ENCODE measurements at regions not wholly inside any gene's neighbourhood (a gene's known extent, or its start where the extent isn't known, plus 50 kb on each side); places are given as distances from the start of the nearest gene placed in this dataset.
A peak's percentile ranks its signal among the peaks of the same experiment; 100 is the strongest.

DNA sequence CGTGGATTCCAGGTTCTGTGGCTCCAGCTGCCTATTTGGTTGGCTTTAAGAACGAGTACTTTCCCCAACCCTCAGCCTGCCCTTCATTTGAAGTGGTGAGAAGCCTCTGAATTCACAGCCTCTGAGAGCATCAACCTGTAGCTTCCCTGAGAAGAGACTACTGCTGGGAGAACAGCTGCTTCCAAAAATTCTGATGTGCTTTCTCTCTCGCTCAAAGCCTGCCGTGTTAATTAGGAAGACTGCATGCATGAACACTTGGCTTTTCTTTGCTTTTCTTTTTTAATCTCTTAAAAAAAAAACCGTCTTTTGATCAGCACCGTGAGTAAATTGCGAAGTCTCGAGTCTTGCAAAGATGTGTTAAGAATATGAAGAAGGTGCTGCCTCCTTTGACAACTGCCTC lies 153.4 kb upstream of the MAP1B start:
- peak in 1 of 2 experiments; percentile 45 for DNase-seq

DNA sequence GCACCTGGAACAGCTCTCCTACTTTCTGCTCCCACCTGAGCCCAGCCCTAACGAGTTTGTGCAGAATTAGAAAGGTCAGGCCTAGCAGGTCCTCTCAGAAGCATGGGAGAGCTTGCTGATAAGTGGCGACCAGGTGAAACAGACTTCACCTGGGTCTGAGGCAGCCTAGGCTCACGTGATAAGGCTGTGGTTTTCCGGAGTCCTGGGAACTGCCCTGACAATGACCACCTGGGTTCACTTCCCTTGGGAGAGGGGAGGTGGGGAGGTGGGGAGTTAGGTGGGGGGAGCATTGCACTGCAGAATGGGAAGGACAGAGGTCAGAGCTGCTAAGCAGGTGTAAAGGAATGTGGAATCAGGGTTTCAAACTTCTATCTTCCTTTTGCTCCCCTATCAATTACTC lies 152.9 kb upstream of the MAP1B start:
- DNase-seq: no peak

DNA sequence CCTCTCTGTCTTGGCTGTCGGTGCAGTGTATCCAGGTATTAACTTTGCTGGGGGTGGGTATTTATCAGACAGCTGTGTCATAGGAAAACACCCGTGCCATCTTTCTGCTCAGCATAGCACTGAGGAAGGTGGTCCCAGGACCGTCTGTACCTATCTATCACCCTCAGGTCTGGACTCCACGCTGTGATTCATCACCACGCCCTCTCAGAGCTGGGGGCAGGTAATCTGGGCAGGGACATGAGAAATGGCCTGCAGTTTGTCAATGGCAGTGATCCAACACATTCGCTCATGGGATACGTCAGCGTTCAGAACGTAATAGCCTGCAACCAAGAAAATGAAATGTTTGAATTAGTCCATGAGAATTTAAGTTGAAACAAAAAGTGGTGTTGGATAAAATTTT lies 151.6 kb upstream of the MAP1B start:
- no peak for DNase-seq

DNA sequence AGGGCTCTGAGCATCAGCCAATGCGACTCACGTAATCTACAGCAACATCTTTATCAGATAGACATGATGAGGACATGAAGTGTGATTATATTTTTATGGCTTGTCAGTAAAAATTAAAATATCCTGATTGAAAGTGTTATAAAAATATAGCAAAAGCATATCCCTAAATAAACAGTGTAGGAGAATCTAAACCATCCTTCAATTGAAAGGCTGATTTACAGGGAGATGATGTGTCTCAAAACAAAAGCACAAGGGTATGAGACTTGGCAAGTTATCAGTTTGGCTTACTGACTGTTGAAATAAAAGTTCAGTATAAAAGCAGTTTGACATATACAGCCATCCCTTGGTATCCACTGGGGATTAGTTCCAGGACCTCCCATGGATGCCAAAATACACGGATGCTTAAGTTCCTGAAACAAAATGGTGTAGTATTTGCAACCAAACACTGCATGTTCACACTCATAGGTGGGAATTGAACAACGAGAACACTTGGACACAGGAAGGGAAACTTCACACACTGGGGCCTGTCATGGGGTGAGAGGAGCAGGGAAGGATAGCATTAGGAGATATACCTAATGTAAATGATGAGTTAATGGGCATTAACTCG lies 149.9 kb upstream of the MAP1B start:
- DNase-seq: no peak

DNA sequence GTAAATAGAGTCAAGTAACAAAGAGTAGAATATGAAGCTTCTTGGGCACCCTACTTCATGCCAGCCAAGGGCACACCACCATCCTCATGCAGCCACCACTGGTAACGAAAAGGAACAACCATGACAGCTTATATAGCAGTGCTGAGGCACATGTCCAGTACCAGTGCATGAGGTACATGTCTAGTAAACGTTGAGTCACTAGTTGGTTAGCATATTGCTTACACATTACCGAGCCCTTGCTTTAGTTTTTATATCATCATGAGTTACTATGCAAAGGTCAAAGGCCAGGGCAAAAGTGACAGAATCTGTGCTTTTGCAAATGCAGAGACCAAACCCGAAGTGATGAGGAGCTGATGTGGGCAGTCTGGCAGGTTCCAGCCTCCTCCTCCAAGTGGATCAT lies 147.1 kb upstream of the MAP1B start:
- DNase-seq: no peak

DNA sequence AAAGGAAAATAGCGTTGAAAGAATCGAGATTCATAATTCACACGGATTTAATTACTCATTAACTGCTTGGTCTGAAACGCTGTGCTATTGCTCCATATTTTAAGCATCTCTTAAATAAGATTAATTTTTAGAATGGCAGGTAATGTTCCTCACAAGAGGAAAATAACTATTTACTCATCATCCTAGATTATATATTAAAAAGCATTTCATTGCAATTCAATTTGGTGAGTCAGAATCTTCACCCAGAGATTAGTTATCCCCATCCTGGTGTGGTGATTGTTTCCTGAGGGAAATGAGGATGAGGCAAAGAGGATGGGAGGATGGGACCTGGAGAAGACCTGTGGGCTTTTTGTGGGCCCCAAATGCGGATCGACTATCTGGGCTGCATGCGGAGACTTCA lies 145.5 kb upstream of the MAP1B start:
- DNase-seq: no peak

DNA sequence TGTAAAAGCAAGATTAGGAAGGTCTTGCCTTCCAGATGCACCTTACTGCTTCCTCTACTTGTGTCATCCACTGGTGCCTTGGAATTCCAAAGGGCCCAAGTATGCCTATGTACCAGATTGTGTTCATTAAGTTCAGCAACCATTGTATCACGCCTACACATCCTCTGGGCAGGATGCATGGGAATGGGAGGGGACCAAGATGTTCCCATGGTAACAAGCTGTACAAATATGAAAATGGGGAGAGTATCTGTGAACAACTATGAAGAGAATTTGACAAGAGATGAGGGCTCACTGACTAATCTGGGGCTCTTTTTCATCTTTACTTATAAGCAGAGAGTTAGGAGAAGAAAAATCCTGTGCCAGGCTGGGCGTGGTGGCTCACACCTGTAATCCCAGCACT lies 137.8 kb upstream of the MAP1B start:
- no peak for DNase-seq

DNA sequence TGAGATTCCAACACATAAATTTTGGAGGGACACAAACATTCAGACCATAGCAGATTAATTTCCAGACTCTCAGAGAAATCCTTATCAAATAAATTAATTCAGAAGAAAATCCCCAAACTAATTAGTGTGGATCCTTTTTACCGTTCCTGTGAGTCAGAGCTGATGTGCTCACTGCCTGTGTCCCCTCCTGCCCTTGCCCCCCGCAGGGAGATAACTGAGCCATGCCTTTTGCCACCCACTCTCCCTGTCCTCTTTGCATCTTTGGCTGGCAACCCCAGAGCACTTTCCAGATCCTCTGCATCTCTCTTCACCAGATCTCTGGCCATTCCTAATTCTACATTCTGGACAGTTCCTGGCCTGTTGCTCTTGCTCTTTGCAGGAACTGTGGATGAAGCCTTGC lies 135.4 kb upstream of the MAP1B start:
- no peak for DNase-seq

DNA sequence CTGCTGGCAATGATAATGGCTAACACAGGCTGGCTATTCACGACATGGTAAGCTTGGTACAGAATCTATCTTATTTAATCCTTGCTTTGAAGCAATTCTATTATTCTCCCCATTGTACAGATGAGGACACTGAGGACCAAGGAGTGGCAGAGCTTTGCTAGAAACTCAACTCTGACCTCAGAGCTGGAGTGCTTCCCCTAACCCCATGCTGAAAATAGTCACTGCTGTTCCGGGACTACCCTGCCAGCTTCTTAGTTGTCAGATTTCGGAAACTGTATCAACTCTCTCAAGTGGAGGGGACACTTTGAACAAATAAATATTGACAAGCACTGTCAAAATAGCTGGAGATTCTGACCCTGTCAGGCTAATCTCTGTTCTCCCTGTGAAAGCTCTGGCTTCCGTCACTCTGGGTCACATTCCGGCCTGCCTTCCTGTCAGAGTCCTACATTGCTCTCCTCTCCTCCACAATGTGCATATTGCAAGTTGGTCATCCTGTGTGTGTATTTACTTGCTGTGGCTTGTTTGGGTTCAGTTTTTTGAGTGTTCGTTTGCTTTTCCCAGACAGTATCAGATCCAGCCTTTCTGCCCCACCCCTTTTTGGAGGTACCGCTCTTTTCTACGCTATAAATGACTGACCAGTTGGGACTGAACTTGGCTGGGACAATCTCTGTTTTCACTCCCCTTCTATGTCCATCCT lies 134.3 kb upstream of the MAP1B start:
- no peak for DNase-seq

DNA sequence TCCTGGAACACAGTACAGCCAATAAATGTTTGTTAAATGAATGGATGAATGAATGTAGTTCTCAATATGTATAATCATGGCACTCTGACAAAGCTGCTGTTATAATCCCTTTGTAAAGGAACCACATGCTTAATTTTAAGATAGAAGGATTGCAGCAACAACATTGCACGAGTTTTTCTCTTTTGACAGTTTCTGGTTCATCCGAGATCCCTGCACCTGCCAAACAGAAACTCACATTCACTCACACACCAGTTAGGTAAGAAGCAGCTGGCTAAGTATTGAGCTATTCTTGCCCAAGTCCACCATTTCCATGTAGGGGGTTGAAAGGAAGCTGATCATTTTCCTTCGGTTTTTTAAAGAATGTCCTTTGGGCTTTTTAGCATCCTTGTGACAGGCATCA lies 133.7 kb upstream of the MAP1B start:
- DNase-seq: no peak

DNA sequence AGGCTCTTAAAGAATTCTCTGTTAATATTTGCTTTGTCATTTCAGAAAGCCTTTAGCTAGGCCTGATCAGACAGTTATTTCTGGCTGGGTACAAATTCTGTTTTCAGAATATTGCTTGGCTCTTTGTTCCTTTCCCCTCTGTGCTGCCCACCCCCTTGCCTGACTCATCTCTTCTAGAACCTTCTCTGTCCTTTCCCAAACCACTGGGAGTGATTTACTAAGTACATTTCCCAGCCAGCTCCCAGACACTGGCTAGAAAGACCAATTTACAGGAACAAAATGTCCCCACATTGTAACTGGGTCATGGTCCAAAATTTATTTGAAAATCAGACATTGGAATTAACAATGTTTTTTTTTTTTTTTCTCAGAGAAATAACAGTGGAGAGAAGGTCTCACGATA lies 133.1 kb upstream of the MAP1B start:
- DNase-seq: no peak

DNA sequence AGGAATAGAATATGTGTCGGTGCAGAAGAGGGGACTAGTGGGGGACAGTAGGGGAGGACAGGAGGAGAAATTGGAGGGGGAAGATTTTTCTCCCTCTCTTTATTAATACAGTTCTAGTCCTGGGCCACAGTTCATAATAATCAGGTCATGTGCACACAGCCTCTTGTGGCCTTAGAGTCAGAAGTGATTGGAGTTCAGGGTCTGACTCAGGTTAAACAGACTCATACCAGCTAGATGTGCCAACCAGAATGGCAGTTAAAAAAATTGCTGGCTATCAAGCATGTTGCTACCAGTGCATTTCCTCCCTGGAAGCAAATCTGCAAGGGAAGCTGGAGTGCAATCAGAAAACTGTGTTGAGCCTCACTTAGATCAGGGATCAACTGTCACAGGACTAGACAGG lies 132.7 kb upstream of the MAP1B start:
- DNase-seq: no peak

DNA sequence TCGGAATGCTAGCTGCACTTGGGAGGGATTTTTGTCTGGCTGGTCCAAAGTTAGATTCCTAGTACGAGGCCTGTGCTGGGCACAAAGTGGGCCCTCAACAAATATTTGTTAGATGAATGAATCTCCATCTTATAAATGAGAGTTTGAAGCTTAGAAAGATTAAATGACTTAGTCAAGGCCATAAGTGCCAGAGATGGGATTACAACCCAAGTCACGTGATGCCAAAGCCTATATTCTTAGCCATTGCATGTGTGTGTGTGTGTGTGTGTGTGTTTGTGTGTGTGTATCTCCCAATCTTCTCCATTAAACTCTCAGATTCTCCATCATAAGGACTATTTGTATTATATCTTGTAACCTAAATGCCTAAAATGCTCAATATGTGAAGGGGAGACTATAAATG lies 130.8 kb upstream of the MAP1B start:
- DNase-seq: no peak

DNA sequence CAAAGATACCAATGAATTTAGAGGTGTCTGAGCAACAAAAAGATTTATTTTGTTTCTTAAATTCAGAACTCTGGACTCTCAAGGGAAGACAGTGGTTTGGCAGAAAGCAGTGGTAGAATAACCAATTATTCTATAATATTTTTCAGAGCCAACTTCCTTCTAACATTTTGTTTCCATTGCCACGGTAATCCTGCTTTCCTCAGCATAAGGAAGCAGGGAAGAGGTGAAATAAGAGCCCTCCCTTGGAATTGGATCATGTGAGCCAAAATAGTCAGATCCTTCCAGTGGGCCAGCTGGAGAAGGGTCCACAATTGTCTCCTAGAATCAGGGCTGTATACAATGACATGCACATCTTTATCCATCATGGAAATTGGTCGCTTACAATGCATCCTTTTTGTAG lies 130.0 kb upstream of the MAP1B start:
- no peak for DNase-seq

DNA sequence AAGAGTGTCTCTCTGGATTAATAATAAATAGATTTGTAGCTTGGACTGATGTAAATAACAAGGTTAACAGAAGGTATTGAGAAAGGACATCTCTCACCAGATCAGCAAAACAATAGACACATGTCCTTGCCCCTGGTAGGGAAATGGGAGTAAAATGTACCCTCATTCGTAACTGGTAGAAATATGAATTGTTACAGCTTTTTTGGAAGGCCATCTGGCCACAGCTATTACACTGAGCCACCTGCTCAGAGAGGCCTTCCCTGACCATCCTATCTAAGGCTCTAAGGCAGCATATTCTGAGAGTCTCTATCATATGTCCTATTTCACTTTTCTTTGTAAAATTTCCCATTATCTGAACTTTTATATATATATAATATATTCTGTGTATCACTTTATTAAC lies 129.1 kb upstream of the MAP1B start:
- DNase-seq: peak in 1 of 2 experiments; percentile 36

DNA sequence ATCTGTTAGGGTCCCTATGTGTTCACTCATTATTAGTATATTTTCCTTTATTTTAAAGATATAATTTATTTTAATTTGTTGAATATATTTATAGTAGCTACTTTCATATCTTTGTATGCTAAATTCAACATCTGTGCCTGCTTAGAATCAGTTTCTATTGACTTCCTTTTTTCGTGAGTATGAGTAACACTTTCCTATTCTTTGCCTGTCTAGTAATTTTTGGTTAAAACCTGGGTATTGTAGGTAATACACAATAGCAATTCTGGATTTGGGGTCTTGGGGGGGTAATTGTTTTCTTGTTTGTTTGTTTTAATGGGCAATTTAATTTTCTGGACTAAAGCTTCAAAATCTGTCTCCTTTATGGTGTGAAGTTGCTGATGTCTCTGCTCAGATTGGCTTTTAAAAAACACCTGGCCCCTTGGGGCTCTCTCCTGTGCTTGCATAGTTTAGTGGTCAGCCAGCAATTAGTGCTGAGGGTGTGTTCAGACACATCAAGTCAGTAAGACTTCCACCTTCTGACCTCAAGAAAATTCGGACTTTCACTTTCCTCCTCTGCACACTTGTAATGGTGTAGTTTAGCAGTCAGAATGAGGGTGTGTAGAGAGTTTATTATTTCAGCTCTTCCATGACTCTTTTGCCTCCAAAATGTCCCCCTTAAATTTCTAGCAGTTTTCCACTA lies 124.4 kb upstream of the MAP1B start:
- no peak for DNase-seq

DNA sequence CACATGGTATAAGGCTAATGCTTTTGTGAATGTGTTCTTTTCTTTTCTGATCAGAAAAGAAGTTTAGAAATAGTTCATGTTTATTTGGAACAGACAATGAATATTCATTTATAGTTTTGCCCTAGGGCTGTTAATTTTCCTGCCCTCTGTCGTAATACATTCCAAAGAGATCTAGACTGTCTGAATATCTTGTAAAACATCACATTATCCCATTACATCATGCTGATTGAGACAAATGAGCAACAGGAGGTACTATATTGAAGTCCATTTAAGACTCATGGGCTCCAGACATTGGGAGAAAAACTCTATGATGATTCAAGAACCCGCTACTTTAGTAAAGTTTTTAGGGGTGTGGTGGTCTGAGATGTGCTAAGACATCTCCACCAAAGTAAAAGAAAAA lies 121.2 kb upstream of the MAP1B start:
- DNase-seq: no peak

DNA sequence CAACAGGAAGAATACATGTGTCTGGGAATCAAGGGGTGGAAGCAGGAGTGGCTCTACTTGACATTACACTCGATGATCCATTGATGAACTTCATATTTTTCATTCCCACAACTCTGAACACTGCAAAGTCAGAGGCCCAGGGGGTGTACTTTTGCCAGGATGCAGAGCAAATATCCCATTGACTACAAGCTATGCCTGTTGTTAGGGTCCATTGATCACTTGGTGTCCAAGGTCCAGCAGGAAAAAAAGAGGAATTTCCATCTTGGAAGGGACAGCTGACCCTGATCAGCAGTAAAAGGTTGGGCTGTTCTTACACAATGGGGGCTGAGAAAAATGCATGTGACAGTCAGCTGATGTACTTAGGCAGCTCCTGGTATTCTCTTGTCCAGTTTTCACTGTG lies 118.5 kb upstream of the MAP1B start:
- DNase-seq: no peak

DNA sequence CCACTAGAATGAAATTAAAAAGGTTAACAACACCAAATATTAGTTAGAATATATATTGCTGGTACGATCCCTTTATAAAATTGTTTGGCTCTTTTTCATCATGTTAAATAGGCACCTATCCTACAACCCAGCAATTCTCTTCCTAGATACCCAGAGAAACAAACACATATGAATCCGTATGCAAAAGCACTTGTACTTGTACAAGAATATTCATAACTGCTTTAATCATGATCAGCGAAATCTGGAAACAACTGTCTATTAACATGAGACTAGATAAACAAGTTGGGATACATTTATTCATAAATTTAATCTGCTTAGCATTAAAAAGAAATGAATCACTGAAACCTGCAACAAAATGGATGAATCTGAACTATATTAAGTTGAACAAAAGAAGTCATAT lies 113.7 kb upstream of the MAP1B start:
- DNase-seq: no peak

DNA sequence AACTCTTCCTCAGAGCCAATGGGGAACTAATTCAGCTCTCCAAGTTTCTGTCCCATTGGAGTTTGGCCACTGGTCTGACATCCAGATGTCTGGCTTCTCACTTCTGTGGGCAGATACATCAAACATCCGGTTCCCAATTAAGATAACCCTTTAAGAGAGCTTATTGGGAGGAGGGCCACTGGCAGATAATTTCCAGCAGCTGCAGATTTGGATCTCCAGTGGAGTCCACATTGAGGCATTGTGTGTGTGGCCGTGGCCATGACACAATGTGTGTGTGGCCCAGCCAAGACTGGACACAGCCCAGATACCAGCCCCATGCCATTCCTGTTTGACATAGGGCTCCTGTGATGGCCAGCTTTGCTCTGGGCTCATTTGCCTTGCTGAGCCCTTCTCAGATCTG lies 110.5 kb upstream of the MAP1B start:
- no peak for DNase-seq

DNA sequence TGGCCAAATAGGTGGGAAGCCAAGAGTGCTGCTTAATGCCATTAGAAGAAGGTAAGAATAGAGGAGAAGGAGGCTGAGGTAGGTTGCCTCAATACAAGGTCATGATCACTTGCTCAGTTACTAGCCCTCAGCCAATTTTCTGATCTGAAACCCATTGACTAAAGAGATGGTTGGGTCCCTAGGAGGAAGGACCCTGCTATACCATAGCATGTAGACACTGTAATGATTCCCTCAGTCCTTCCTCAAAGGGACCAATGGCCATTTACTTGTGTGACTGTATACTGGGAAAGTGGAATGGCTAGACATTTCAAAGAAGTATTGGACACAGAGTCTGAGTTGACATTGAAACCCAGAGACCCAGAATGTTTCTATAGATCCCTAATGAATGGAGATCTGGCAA lies 108.5 kb upstream of the MAP1B start:
- DNase-seq: no peak

DNA sequence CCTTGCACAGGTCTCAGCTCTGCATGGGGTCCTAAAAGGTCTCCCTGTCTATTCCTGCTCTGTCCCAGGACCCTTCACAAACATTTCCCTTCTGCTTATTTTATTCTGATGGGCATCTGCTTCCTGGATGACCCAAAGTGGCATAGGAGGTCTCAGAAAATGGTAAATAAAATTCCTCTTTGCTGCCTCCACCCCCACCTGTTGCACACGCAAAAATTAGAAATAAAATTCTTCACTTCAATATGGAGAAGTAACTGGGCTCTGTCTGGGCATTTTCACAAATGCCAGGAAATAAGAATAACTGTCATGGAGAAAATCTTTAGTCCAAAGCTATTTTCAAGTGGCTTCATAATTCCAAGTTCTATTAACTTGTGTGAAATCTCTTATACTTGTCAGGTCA lies 106.6 kb upstream of the MAP1B start:
- no peak for DNase-seq

DNA sequence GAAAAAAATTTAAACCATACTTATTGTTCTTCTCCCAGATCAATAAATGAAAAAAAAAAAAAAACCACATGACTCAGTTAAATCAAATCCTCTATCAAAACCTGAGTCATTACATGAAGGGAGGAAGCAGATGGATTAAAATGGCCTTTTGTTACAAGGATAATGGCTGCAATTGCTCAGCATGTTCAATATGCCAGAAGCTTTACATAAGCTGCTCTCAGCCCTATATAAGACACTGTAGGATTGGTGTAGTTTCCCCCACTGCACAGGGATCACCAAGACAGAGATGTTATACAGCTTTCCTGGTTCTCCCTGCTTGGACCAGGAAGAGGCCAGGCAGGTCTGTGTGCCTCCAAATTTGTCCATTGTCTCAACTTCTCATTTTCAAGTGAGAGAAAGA lies 101.6 kb upstream of the MAP1B start:
- DNase-seq: peak in 1 of 2 experiments; percentile 58

DNA sequence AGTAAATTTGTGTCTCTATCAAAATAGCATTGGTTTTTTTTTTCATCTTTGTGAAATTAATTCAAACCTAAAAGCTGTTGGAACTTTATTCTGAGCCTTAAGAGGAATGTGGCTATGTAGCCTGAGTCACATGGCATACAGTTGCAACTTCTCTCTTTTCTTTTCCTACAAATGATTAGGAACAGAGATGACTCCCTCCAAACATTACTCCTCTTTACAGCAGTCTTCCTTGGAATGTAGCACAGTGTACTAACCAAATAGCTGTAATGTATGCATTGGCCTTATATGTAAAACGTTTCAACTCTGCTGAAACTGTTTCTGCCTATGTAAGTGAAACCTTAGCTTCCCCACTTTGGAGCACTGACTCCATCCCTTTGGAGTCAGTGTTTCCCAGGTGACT lies 100.9 kb upstream of the MAP1B start:
- DNase-seq: no peak

Measured in NCI-H524 (cell line).